ENCODE measurements at regions not wholly inside any gene's neighbourhood (a gene's known extent, or its start where the extent isn't known, plus 50 kb on each side); places are given as distances from the start of the nearest gene placed in this dataset.

GRCh38 chr11:41985799-41986198 lies 526.3 kb upstream of the LRRC4C start:
- no peak for DNase-seq
- Histone ChIP-seq H3K27me3 (ENCODE audit: control insufficient read depth, insufficient read depth, low read length) (no peaks in the 10 kb centered on the region), H3K4me3 (ENCODE audit: insufficient read depth, low read depth, low read length) (no peak overlapping the region), H3K36me3 (replicated peaks; ENCODE audit: control insufficient read depth, insufficient read depth, low read length) (no peaks in the 10 kb centered on the region)

- Histone ChIP-seq H3K4me3 (ENCODE audit: insufficient read depth, low read depth, low read length) (no peak overlapping the region), H3K36me3 (replicated peaks; ENCODE audit: control insufficient read depth, insufficient read depth, low read length) (no peaks in the 10 kb centered on the region), H3K27me3 (ENCODE audit: control insufficient read depth, insufficient read depth, low read length) (no peaks in the 10 kb centered on the region)
- no peak for DNase-seq
Measured at GRCh38 chr11:41988951-41989572, 529.6 kb upstream of the LRRC4C start.

GRCh38 chr11:41989823-41990380 lies 530.5 kb upstream of the LRRC4C start:
- no peaks in the 10 kb centered on the region for H3K27me3 ChIP-seq (ENCODE audit: control insufficient read depth, insufficient read depth, low read length)
- no peak for DNase-seq
- H3K36me3 ChIP-seq (replicated peaks; ENCODE audit: control insufficient read depth, insufficient read depth, low read length), result no peaks in the 10 kb centered on the region
- H3K4me3 ChIP-seq (ENCODE audit: insufficient read depth, low read depth, low read length), result no peak overlapping the region

GRCh38 chr11:41996533-41996932 lies 537.1 kb upstream of the LRRC4C start:
- H3K4me3 ChIP-seq (ENCODE audit: insufficient read depth, low read depth, low read length), result no peak overlapping the region
- no peaks in the 10 kb centered on the region for H3K27me3 ChIP-seq (ENCODE audit: control insufficient read depth, insufficient read depth, low read length)
- H3K36me3 ChIP-seq (replicated peaks; ENCODE audit: control insufficient read depth, insufficient read depth, low read length), result no peaks in the 10 kb centered on the region
- no peak for DNase-seq

- Histone ChIP-seq H3K36me3 (replicated peaks; ENCODE audit: control insufficient read depth, insufficient read depth, low read length) (no peaks in the 10 kb centered on the region), H3K4me3 (ENCODE audit: insufficient read depth, low read depth, low read length) (no peak overlapping the region), H3K27me3 (ENCODE audit: control insufficient read depth, insufficient read depth, low read length) (no peaks in the 10 kb centered on the region)
- no peak for DNase-seq
Measured at GRCh38 chr11:41997844-41998401, 538.5 kb upstream of the LRRC4C start.

- H3K4me3 ChIP-seq (ENCODE audit: insufficient read depth, low read depth, low read length), result no peak overlapping the region
- no peaks in the 10 kb centered on the region for H3K27me3 ChIP-seq (ENCODE audit: control insufficient read depth, insufficient read depth, low read length)
- DNase-seq, result no peak
- H3K36me3 ChIP-seq (replicated peaks; ENCODE audit: control insufficient read depth, insufficient read depth, low read length), result no peaks in the 10 kb centered on the region
Measured at GRCh38 chr11:41999066-41999465, 539.6 kb upstream of the LRRC4C start.

- H3K4me3 ChIP-seq (ENCODE audit: insufficient read depth, low read depth, low read length), result no peak overlapping the region
Measured at GRCh38 chr11:42003801-42004200, 544.3 kb upstream of the LRRC4C start.

GRCh38 chr11:42006766-42007165 lies 547.3 kb upstream of the LRRC4C start:
- Histone ChIP-seq H3K4me3 (ENCODE audit: insufficient read depth, low read depth, low read length) (no peak overlapping the region), H3K27me3 (ENCODE audit: control insufficient read depth, insufficient read depth, low read length) (no peaks in the 10 kb centered on the region), H3K36me3 (replicated peaks; ENCODE audit: control insufficient read depth, insufficient read depth, low read length) (no peaks in the 10 kb centered on the region)
- no peak for DNase-seq

More at GRCh38 chr11:42003801-42004200, 544.3 kb upstream of the LRRC4C start:
- no peaks in the 10 kb centered on the region for H3K36me3 ChIP-seq (replicated peaks; ENCODE audit: control insufficient read depth, insufficient read depth, low read length)
- H3K27me3 ChIP-seq (ENCODE audit: control insufficient read depth, insufficient read depth, low read length), result no peaks in the 10 kb centered on the region
- no peak for DNase-seq

GRCh38 chr11:42012271-42012670 lies 552.8 kb upstream of the LRRC4C start:
- no peaks in the 10 kb centered on the region for H3K36me3 ChIP-seq (replicated peaks; ENCODE audit: control insufficient read depth, insufficient read depth, low read length)
- no peaks in the 10 kb centered on the region for H3K27me3 ChIP-seq (ENCODE audit: control insufficient read depth, insufficient read depth, low read length)
- H3K4me3 ChIP-seq (ENCODE audit: insufficient read depth, low read depth, low read length), result no peak overlapping the region
- DNase-seq, result no peak

GRCh38 chr11:42013656-42014201 lies 554.3 kb upstream of the LRRC4C start:
- no peak for DNase-seq
- no peaks in the 10 kb centered on the region for H3K36me3 ChIP-seq (replicated peaks; ENCODE audit: control insufficient read depth, insufficient read depth, low read length)
- no peaks in the 10 kb centered on the region for H3K27me3 ChIP-seq (ENCODE audit: control insufficient read depth, insufficient read depth, low read length)
- H3K4me3 ChIP-seq (ENCODE audit: insufficient read depth, low read depth, low read length), result no peak overlapping the region

- H3K27me3 ChIP-seq (ENCODE audit: control insufficient read depth, insufficient read depth, low read length), result no peaks in the 10 kb centered on the region
- H3K4me3 ChIP-seq (ENCODE audit: insufficient read depth, low read depth, low read length), result no peak overlapping the region
- H3K36me3 ChIP-seq (replicated peaks; ENCODE audit: control insufficient read depth, insufficient read depth, low read length), result no peaks in the 10 kb centered on the region
- DNase-seq, result no peak
Measured at GRCh38 chr11:42021911-42022310, 562.5 kb upstream of the LRRC4C start.

GRCh38 chr11:42023267-42023666 lies 563.8 kb upstream of the LRRC4C start:
- no peaks in the 10 kb centered on the region for H3K36me3 ChIP-seq (replicated peaks; ENCODE audit: control insufficient read depth, insufficient read depth, low read length)
- H3K4me3 ChIP-seq (ENCODE audit: insufficient read depth, low read depth, low read length), result no peak overlapping the region
- H3K27me3 ChIP-seq (ENCODE audit: control insufficient read depth, insufficient read depth, low read length), result no peaks in the 10 kb centered on the region
- no peak for DNase-seq

GRCh38 chr11:42025121-42025803 lies 565.8 kb upstream of the LRRC4C start:
- no peak for DNase-seq
- no peaks in the 10 kb centered on the region for H3K27me3 ChIP-seq (ENCODE audit: control insufficient read depth, insufficient read depth, low read length)
- H3K4me3 ChIP-seq (ENCODE audit: insufficient read depth, low read depth, low read length), result no peak overlapping the region
- no peaks in the 10 kb centered on the region for H3K36me3 ChIP-seq (replicated peaks; ENCODE audit: control insufficient read depth, insufficient read depth, low read length)

GRCh38 chr11:42034826-42035225 lies 575.4 kb upstream of the LRRC4C start:
- no peaks in the 10 kb centered on the region for H3K36me3 ChIP-seq (replicated peaks; ENCODE audit: control insufficient read depth, insufficient read depth, low read length)
- H3K4me3 ChIP-seq (ENCODE audit: insufficient read depth, low read depth, low read length), result no peak overlapping the region
- H3K27me3 ChIP-seq (ENCODE audit: control insufficient read depth, insufficient read depth, low read length), result no peaks in the 10 kb centered on the region
- no peak for DNase-seq

GRCh38 chr11:42036201-42036600 lies 576.7 kb upstream of the LRRC4C start:
- H3K27me3 ChIP-seq (ENCODE audit: control insufficient read depth, insufficient read depth, low read length), result no peaks in the 10 kb centered on the region
- no peaks in the 10 kb centered on the region for H3K36me3 ChIP-seq (replicated peaks; ENCODE audit: control insufficient read depth, insufficient read depth, low read length)
- DNase-seq, result no peak
- no peak overlapping the region for H3K4me3 ChIP-seq (ENCODE audit: insufficient read depth, low read depth, low read length)

Data from H7 (cell line).